ENCODE measurements at regions not wholly inside any gene's neighbourhood (a gene's known extent, or its start where the extent isn't known, plus 50 kb on each side); places are given as distances from the start of the nearest gene placed in this dataset.

DNA sequence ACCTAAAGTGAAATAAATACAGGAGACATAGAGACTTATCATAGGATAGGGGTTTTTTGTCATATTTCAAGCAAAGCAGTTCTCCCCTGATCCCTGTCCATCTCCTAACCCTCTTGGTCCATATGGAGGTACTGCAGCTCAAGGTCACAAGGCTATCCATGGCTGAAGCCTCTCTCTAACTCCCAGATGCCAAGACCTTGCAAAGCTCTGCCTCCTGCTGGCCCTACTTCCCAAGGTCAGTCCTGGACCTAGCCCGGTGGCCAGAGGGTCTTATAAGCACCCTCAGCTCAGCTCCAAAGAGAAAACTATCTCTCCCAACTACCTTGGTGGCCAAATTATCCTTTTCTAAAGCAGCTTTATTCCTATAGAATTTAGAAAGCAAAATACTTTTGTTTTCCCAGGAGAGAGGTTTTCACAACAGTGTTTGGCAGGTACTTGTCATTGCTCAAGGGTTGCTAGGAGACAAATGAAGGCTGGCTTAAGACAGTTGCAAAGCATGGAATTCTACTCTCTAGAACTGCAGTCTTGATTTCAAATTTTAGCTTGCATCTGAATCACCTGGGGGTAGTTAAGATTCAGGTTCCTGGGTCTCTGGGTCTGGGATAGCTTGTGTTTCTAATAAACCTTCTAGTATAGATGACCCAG is 121.5 kb downstream of the XCL2 start:
- DNase-seq, result no peak
- H3K27me3 ChIP-seq, result no peaks in the 10 kb centered on the region
- intact Hi-C loops (cut with DNase I), result no loop called here
- H3K27ac ChIP-seq, result no peak overlapping the region
- H3K4me1 ChIP-seq (replicated peaks in 1 of 2), result no peaks in the 10 kb centered on the region
- 43 to 78% (median 55%) methylated on average over 1 of the region's 1 CpG for WGBS, 4 donors
- H3K4me3 ChIP-seq, result no peak overlapping the region
- H3K36me3 ChIP-seq (replicated peaks in 1 of 2), result no peaks in the 10 kb centered on the region
- no peak for TF ChIP-seq POLR2A (IDR thresholded peaks at IDR 0.05)
- TF ChIP-seq, protein P1, sequence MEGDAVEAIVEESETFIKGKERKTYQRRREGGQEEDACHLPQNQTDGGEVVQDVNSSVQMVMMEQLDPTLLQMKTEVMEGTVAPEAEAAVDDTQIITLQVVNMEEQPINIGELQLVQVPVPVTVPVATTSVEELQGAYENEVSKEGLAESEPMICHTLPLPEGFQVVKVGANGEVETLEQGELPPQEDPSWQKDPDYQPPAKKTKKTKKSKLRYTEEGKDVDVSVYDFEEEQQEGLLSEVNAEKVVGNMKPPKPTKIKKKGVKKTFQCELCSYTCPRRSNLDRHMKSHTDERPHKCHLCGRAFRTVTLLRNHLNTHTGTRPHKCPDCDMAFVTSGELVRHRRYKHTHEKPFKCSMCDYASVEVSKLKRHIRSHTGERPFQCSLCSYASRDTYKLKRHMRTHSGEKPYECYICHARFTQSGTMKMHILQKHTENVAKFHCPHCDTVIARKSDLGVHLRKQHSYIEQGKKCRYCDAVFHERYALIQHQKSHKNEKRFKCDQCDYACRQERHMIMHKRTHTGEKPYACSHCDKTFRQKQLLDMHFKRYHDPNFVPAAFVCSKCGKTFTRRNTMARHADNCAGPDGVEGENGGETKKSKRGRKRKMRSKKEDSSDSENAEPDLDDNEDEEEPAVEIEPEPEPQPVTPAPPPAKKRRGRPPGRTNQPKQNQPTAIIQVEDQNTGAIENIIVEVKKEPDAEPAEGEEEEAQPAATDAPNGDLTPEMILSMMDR (IDR thresholded peaks at IDR 0.05), result no peak
- no peaks in the 10 kb centered on the region for H3K9me3 ChIP-seq (replicated peaks in 1 of 3)

GRCh38 chr1:168421399-168422004 is 122.3 kb downstream of the XCL2 start:
- TF ChIP-seq, protein P1 (IDR thresholded peaks at IDR 0.05), result no peak
- no peak for TF ChIP-seq POLR2A (IDR thresholded peaks at IDR 0.05)
- no peaks in the 10 kb centered on the region for H3K27me3 ChIP-seq
- no peaks in the 10 kb centered on the region for H3K4me1 ChIP-seq (replicated peaks in 1 of 2)
- WGBS, 4 donors, result 71 to 84% (median 82%) methylated on average over 3 of the region's 3 CpGs
- no peak overlapping the region for H3K27ac ChIP-seq
- intact Hi-C loops (cut with DNase I), result no loop called here
- no peaks in the 10 kb centered on the region for H3K9me3 ChIP-seq (replicated peaks in 1 of 3)
- H3K4me3 ChIP-seq, result no peak overlapping the region
- H3K36me3 ChIP-seq (replicated peaks in 1 of 2), result no peaks in the 10 kb centered on the region
- no peak for DNase-seq

- intact Hi-C loops (cut with DNase I), result no loop called here
- Histone ChIP-seq H3K4me1 (replicated peaks in 1 of 2) (no peaks in the 10 kb centered on the region), H3K4me3 (no peak overlapping the region), H3K27me3 (no peaks in the 10 kb centered on the region), H3K36me3 (replicated peaks in 1 of 2) (no peaks in the 10 kb centered on the region), H3K9me3 (replicated peaks in 1 of 3) (no peaks in the 10 kb centered on the region), H3K27ac (no peak overlapping the region)
- WGBS, 4 donors, result 80 to 92% (median 87%) methylated on average over 2 of the region's 2 CpGs
- TF ChIP-seq, protein P1 (IDR thresholded peaks at IDR 0.05), result no peak
- no peak for TF ChIP-seq POLR2A (IDR thresholded peaks at IDR 0.05)
- DNase-seq, result no peak
Measured at GRCh38 chr1:168420177-168420576, 123.6 kb downstream of the XCL2 start.

DNA sequence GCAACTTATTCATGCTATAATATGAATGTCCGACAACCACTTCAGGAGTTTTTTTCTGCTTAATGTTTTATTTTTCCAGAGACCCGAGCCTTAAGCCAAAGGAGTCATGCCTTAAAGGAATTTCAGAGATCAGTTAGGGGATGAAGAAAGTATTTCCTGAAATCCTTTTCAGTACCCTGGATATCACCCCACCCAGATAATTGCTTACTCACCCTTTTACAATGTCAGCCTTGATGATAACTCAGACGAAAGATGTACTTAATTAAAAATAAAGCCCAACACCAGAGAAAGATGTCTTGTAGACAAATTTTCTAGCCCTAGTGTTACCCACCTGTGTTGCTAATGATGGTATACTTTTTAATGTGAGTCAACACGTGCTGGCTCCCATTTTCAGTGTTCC is 124.1 kb downstream of the XCL2 start:
- intact Hi-C loops (cut with DNase I), result no loop called here
- 68 to 77% (median 73%) methylated on average over 4 of the region's 4 CpGs for WGBS, 4 donors
- Histone ChIP-seq H3K27me3 (no peaks in the 10 kb centered on the region), H3K4me1 (replicated peaks in 1 of 2) (no peaks in the 10 kb centered on the region), H3K27ac (no peak overlapping the region), H3K9me3 (replicated peaks in 1 of 3) (no peaks in the 10 kb centered on the region), H3K4me3 (no peak overlapping the region), H3K36me3 (replicated peaks in 1 of 2) (no peaks in the 10 kb centered on the region)
- TF ChIP-seq, protein P1 (IDR thresholded peaks at IDR 0.05), result no peak
- no peak for TF ChIP-seq POLR2A (IDR thresholded peaks at IDR 0.05)
- DNase-seq, result no peak

All from adrenal gland (tissue), 9 donors.